ENCODE measurements at regions not wholly inside any gene's neighbourhood (a gene's known extent, or its start where the extent isn't known, plus 50 kb on each side); places are given as distances from the start of the nearest gene placed in this dataset.

DNA sequence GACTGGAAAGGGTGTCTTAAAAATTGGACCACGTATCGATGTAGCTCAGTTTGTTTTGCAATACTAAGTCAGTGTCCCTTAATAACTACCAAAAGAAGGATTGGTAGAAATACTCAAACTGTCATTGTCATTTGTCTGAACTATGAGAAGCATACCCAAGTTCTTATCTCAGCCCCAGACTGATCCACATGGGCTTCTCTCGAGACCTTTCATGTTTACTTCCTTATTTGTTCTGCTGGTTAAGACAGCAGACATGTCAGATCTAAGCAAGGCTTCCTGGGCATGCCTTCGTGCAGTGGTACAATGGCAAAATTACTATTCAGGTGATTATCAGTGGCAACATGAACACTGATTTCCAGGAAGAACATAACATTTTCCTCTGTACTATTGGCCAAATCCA, 211.1 kb upstream of the PHACTR1 start:
- Histone ChIP-seq H3K4me1 (ENCODE audit: insufficient read depth, low read length, poor library complexity, severe bottlenecking) (no peaks in the 10 kb centered on the region), H3K36me3 (ENCODE audit: insufficient read depth, low read length) (no peaks in the 10 kb centered on the region), H2AFZ (ENCODE audit: low read length) (no peak overlapping the region), H4K20me1 (ENCODE audit: insufficient read depth, low read length) (no peaks in the 10 kb centered on the region), H3K4me3 (ENCODE audit: low read depth, low read length, poor library complexity, severe bottlenecking) (no peak overlapping the region), H3K9me2 (ENCODE audit: insufficient read depth, low read length) (peaks cover under 1% of the 10 kb centered on the region; the same call in 1 of the 2 replicates), H3K9me3 (ENCODE audit: low read length) (no peaks in the 10 kb centered on the region), H3K27ac (ENCODE audit: low read depth, low read length, poor library complexity, severe bottlenecking) (no peak overlapping the region), H3K4me2 (ENCODE audit: low read length) (no peak overlapping the region), H3K79me2 (ENCODE audit: insufficient read depth, low read depth, low read length) (no peaks in the 10 kb centered on the region)
- CTCF ChIA-PET (ENCODE audit: unreplicated experiment): no interaction called here
- TF ChIP-seq EZH2phosphoT487 (IDR thresholded peaks at IDR 0.05; ENCODE audit: borderline replicate concordance, low read depth, low read length) (no peak), CTCF (conservative IDR thresholded peaks at IDR 0.05; ENCODE audit: low read length) (no peak)
- POLR2A ChIA-PET: no interaction called here
- intact Hi-C loops (cut with micrococcal nuclease; ENCODE audit: unreplicated experiment): loop anchor here (10.0 kb wide), 1 partner anchor 99 kb away; no protein-coding TSS in a partner anchor
- no TSS peak for BruUV-seq (replicated peaks)
- DNase-seq (ENCODE audit: low spot score): no peak

DNA sequence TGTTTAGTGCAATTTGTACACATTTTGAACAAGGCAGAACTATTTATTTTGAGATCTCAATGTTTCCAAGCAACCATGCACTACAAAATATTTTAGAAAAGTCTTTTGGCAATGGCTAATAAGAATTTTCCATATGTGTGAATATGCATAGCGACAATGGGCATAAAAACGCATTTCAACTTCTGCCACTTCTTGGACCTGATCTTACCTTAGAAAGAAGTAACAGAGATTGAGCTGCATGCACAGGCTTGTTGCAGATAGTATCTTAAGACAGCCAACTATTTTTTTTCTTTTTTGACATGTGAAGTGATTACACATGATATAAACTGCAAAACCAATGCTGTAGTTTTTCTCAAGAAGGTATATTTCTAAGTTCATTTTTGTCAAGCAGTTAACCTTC, 210.4 kb upstream of the PHACTR1 start:
- DNase-seq (ENCODE audit: low spot score): no peak
- Histone ChIP-seq H3K4me3 (ENCODE audit: low read depth, low read length, poor library complexity, severe bottlenecking) (no peak overlapping the region), H4K20me1 (ENCODE audit: insufficient read depth, low read length) (no peaks in the 10 kb centered on the region), H2AFZ (ENCODE audit: low read length) (no peak overlapping the region), H3K4me2 (ENCODE audit: low read length) (no peak overlapping the region), H3K4me1 (ENCODE audit: insufficient read depth, low read length, poor library complexity, severe bottlenecking) (no peaks in the 10 kb centered on the region), H3K36me3 (ENCODE audit: insufficient read depth, low read length) (no peaks in the 10 kb centered on the region), H3K27ac (ENCODE audit: low read depth, low read length, poor library complexity, severe bottlenecking) (no peak overlapping the region), H3K9me2 (ENCODE audit: insufficient read depth, low read length) (peaks cover 5% of the 10 kb centered on the region; the same call in 1 of the 2 replicates), H3K9me3 (ENCODE audit: low read length) (no peaks in the 10 kb centered on the region), H3K79me2 (ENCODE audit: insufficient read depth, low read depth, low read length) (no peaks in the 10 kb centered on the region)
- intact Hi-C loops (cut with micrococcal nuclease; ENCODE audit: unreplicated experiment): loop anchor here (10.0 kb wide), 1 partner anchor 99 kb away; no protein-coding TSS in a partner anchor
- no peak for TF ChIP-seq CTCF (conservative IDR thresholded peaks at IDR 0.05; ENCODE audit: low read length)
- no peak for TF ChIP-seq EZH2phosphoT487 (IDR thresholded peaks at IDR 0.05; ENCODE audit: borderline replicate concordance, low read depth, low read length)
- CTCF ChIA-PET (ENCODE audit: unreplicated experiment): no interaction called here
- no TSS peak for BruUV-seq (replicated peaks)
- POLR2A ChIA-PET: no interaction called here

GRCh38 chr6:12507636-12508035, 208.9 kb upstream of the PHACTR1 start:
- Histone ChIP-seq H3K4me3 (ENCODE audit: low read depth, low read length, poor library complexity, severe bottlenecking) (no peak overlapping the region), H3K9me3 (ENCODE audit: low read length) (no peaks in the 10 kb centered on the region), H3K9me2 (ENCODE audit: insufficient read depth, low read length) (peaks cover 5% of the 10 kb centered on the region; the same call in 1 of the 2 replicates), H3K4me2 (ENCODE audit: low read length) (no peak overlapping the region), H3K79me2 (ENCODE audit: insufficient read depth, low read depth, low read length) (no peaks in the 10 kb centered on the region), H3K4me1 (ENCODE audit: insufficient read depth, low read length, poor library complexity, severe bottlenecking) (no peaks in the 10 kb centered on the region), H3K27ac (ENCODE audit: low read depth, low read length, poor library complexity, severe bottlenecking) (no peak overlapping the region), H4K20me1 (ENCODE audit: insufficient read depth, low read length) (no peaks in the 10 kb centered on the region), H3K36me3 (ENCODE audit: insufficient read depth, low read length) (no peaks in the 10 kb centered on the region), H2AFZ (ENCODE audit: low read length) (no peak overlapping the region)
- intact Hi-C loops (cut with micrococcal nuclease; ENCODE audit: unreplicated experiment): loop anchor here (10.0 kb wide), 1 partner anchor 97 kb away; no protein-coding TSS in a partner anchor
- POLR2A ChIA-PET: interaction anchor here (0.7 kb wide), 1 partner anchor 499 kb away, joined by 3 read pairs; no protein-coding TSS in a partner anchor
- DNase-seq (ENCODE audit: low spot score): no peak
- BruUV-seq (replicated peaks): no TSS peak
- CTCF ChIA-PET (ENCODE audit: unreplicated experiment): no interaction called here
- TF ChIP-seq CTCF (conservative IDR thresholded peaks at IDR 0.05; ENCODE audit: low read length) (no peak), EZH2phosphoT487 (IDR thresholded peaks at IDR 0.05; ENCODE audit: borderline replicate concordance, low read depth, low read length) (no peak)

Data from OCI-LY7 (cell line).